Ovary (tissue), 7 donors: ENCODE measurements at regions not wholly inside any gene's neighbourhood (a gene's known extent, or its start where the extent isn't known, plus 50 kb on each side); places are given as distances from the start of the nearest gene placed in this dataset.
"Not testable (repeated sequence)": the region's sequence is repeated elsewhere in the genome, so short reads cannot be mapped to it uniquely, and the experiment has no call there.

Experiments used
- DNase-seq, 5 donors: peaks; one replicate each; pipeline ENCODE4 v3.0.0-alpha.2; 2019 to 2020
- H3K27ac ChIP-seq, 2 donors: fragments of 200-600 bp; one replicate each; pipeline versions ENCODE4 v1.5.1 to v1.8.0; 2019 to 2022
- H3K27me3 ChIP-seq: fragments of 200-600 bp; one replicate; pipeline ENCODE4 v1.8.0; 2022
- H3K36me3 ChIP-seq: fragments of 200-600 bp; sonication (generic); one replicate; pipeline ENCODE4 v1.5.1; 2019
- H3K4me1 ChIP-seq: one replicate; pipeline ENCODE4 v1.8.1; 2013; ENCODE audit warnings: mild to moderate bottlenecking, moderate library complexity; ENCODE audit not compliant: insufficient read depth
- H3K4me3 ChIP-seq: fragments of 200-600 bp; sonication (generic); one replicate; pipeline ENCODE4 v1.5.1; 2017
- H3K9me3 ChIP-seq, 2 donors: fragments of 200-600 bp in 1 of 2; sonication (generic) in 1 of 2; one replicate each; pipeline versions ENCODE4 v1.5.1 to v1.8.1; 2013 to 2019; ENCODE audit warnings: mild to moderate bottlenecking in 1 of 2, moderate library complexity in 1 of 2
- EP300 ChIP-seq: sonication (generic); formaldehyde crosslinking; IDR thresholded peaks from one replicate; pipeline ENCODE4 v1.6.1; 2017; ENCODE audit warnings: antibody characterized with exemption
- POLR2A ChIP-seq: fragments of 450-650 bp; IDR thresholded peaks from one replicate; pipeline ENCODE4 v1.6.1; 2017; ENCODE audit warnings: antibody characterized with exemption, mild to moderate bottlenecking, moderate library complexity
- WGBS, 3 donors: extraction: QIAGEN DNeasy Blood & Tissue Kit in 1 of 3; methylation state at CpG; one replicate each; pipeline versions ENCODE4 v1.1.5 to v1.1.7; 2013 to 2017; 5-methylcytosine and 5-hydroxymethylcytosine counted together
- intact Hi-C, 4 donors: fragments of 100-400 bp; cut with DNase I; formaldehyde crosslinking; loops; one replicate each; pipeline versions ENCODE4 v1.11.0 to v1.15.1; 2022 to 2023
- TF ChIP-seq, protein P1 (sequence below), 3 donors: fragments of 450-650 bp in 2 of 3; fragments of 200-600 bp in 1 of 3; IDR thresholded peaks; one replicate each; pipeline versions ENCODE4 v1.5.1 to v1.8.0; 2016 to 2022; ENCODE audit warnings: antibody characterized with exemption in 3 of 3, mild to moderate bottlenecking in 1 of 3
- donor health status: DM: no; HTN: no; CAD: no; lungs with moderate emphysema.
- donor health status: DM: no; HTN: no; CAD: no.
- donor health status: Bipolar disorder and iron deficiency.
- donor health status: DM: no; HTN: no; CAD: no.
- donor health status: DM: yes; HTN: yes; CAD: no.

- H3K27ac ChIP-seq = no peak overlapping the region
- no peaks in the 10 kb centered on the region for H3K4me1 ChIP-seq
- 46 to 67% (median 47%) methylated on average over 3 of the region's 3 CpGs for WGBS, 3 donors
- no peaks in the 10 kb centered on the region for H3K27me3 ChIP-seq
- no peak for DNase-seq
- no peaks in the 10 kb centered on the region for H3K36me3 ChIP-seq
- H3K4me3 ChIP-seq = no peak overlapping the region
- intact Hi-C loops = no loop called here
- H3K9me3 ChIP-seq = no peaks in the 10 kb centered on the region
- TF ChIP-seq EP300 (no peak), POLR2A (no peak)
- TF ChIP-seq, protein P1, sequence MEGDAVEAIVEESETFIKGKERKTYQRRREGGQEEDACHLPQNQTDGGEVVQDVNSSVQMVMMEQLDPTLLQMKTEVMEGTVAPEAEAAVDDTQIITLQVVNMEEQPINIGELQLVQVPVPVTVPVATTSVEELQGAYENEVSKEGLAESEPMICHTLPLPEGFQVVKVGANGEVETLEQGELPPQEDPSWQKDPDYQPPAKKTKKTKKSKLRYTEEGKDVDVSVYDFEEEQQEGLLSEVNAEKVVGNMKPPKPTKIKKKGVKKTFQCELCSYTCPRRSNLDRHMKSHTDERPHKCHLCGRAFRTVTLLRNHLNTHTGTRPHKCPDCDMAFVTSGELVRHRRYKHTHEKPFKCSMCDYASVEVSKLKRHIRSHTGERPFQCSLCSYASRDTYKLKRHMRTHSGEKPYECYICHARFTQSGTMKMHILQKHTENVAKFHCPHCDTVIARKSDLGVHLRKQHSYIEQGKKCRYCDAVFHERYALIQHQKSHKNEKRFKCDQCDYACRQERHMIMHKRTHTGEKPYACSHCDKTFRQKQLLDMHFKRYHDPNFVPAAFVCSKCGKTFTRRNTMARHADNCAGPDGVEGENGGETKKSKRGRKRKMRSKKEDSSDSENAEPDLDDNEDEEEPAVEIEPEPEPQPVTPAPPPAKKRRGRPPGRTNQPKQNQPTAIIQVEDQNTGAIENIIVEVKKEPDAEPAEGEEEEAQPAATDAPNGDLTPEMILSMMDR (IDR thresholded peaks at IDR 0.05) = no peak
Observed at GRCh38 chr13:54248306-54248705, 1219.7 kb downstream of the OLFM4 start.

- no peak for TF ChIP-seq EP300
- TF ChIP-seq, protein P1 (IDR thresholded peaks at IDR 0.05) = no peak
- TF ChIP-seq POLR2A = no peak
- Histone ChIP-seq H3K4me3 (no peak overlapping the region), H3K9me3 (no peaks in the 10 kb centered on the region), H3K27me3 (no peaks in the 10 kb centered on the region), H3K36me3 (no peaks in the 10 kb centered on the region), H3K4me1 (no peaks in the 10 kb centered on the region), H3K27ac (no peak overlapping the region)
- no peak for DNase-seq
- intact Hi-C loops = no loop called here
- 57 to 65% (median 64%) methylated on average over 2 of the region's 2 CpGs for WGBS, 3 donors
Observed at GRCh38 chr13:54261856-54262255, 1233.2 kb downstream of the OLFM4 start.

DNA sequence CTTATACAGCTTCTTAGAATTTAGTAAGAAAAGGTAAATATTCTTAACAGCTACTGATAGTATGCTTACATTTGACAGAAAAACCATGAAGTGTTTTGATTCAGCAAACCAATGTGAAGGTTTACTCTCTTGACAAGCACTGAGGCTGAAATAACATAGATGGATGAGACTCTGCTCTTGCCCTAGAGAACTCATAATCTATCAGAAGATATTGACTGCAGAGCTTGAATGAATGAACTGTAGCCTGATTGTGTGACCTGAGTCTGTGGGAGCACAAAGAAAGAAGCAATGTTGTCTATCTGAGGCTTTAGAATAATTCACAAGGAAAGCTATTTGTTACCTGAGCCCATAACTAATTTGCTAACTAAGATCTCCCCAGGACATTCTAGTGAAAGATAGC is 1235.3 kb downstream of the OLFM4 start:
- TF ChIP-seq, protein P1 (IDR thresholded peaks at IDR 0.05) = no peak
- TF ChIP-seq EP300 (no peak), POLR2A (no peak)
- Histone ChIP-seq H3K27ac (no peak overlapping the region), H3K36me3 (no peaks in the 10 kb centered on the region), H3K27me3 (no peaks in the 10 kb centered on the region), H3K4me3 (no peak overlapping the region), H3K9me3 (no peaks in the 10 kb centered on the region), H3K4me1 (no peaks in the 10 kb centered on the region)
- DNase-seq = no peak
- intact Hi-C loops = no loop called here

GRCh38 chr13:54267253-54267668 is 1238.6 kb downstream of the OLFM4 start:
- WGBS, 3 donors = 60 to 66% (median 66%) methylated on average over 6 of the region's 6 CpGs
- H3K9me3 ChIP-seq, H3K27ac ChIP-seq, H3K4me1 ChIP-seq, intact Hi-C loops, DNase-seq, H3K4me3 ChIP-seq, H3K36me3 ChIP-seq, H3K27me3 ChIP-seq: not testable (repeated sequence)

GRCh38 chr13:54268013-54268695 is 1239.5 kb downstream of the OLFM4 start:
- DNase-seq, H3K27ac ChIP-seq, H3K4me3 ChIP-seq, H3K27me3 ChIP-seq, intact Hi-C loops, H3K36me3 ChIP-seq, H3K9me3 ChIP-seq, H3K4me1 ChIP-seq: not testable (repeated sequence)
- 76 to 84% (median 83%) methylated on average over 10 to 11 of the region's 11 CpGs for WGBS, 3 donors
